Activated CD4-positive, CD25-positive, alpha-beta regulatory T cell treated with anti-CD3 and anti-CD28 coated beads, Interleukin-2, amount 50 U/mL, for 72 hours (primary cell): ENCODE measurements at regions not wholly inside any gene's neighbourhood (a gene's known extent, or its start where the extent isn't known, plus 50 kb on each side); places are given as distances from the start of the nearest gene placed in this dataset.

Experiments
- DNase-seq: peaks from one replicate; pipeline ENCODE4 v3.0.0; 2021

DNA sequence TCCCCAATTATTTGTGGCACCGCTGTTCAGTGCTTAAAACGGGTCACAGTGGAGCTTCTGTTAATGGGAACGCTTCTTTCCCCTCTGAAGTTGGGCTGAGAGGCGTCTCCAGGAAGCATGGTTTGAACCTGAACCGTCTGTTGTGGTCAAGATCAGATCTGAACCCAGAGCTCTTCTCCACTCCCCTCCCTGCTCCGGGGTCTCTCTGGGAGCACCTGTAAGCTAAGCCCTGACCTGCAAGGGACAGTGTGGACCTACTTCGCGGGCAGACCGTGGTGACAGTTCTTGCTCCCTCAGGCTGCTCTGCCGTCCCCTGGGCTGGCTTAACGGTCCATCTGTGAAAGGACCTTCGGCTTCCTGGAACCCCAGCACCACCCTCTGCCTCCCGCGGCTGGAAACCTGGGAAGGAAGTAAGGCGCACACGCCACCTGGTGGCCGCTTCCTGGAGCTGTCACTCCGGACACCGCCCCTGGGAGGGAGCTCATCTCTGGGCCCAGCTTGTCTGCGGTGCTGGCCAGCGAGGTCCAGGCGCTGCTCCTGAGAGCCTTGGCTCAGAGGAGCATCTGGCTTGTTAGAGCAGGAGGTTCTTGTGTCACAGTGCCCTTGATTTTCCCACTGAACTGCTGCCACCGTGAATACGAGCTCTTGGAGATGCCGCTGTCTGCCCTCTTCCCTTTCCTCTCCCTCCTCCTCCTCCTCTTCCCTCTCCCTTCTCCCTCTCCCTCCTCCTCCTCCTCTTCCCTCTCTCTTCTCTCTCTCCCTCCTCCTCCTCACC is 518.5 kb upstream of the EEF2KMT start:
- peak; percentile 33 for DNase-seq

DNA sequence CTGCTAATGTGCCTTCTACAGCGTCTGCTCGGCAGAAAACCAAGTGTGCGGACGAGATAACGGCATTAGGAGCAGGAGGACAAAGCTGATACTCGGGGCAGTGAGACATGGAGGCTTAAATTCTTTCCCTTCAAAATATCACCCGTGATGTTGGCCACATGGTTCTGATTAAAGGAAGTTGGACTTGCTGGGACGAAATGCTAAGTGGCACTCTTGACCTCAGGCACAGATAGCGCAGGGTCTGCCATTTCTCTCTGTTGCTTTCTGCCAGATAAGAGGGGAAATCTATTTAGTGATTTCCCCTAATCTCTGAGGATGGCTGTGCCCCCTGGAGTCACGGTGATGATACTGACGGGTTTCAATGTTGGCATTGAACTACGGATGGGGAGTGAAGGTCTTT is 509.6 kb upstream of the EEF2KMT start:
- no peak for DNase-seq

DNA sequence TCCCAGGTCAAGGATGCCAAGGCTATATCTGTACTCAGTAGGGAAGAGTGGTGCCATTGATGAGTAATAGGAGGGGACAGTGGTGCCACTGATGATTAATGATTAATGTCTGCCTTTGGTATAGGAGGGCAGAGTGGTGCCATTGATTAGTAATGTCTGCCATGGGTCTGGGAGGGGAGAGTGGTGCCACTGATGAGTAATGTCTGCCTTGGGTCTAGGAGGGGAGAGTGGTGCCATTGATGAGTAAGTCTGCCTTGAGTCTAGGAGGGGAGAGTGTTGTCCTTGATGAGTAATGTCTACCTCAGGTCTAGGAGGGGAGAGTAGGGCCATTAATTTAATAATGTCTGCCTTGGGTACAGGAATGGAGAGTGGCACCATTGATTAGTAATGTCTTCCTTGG is 507.8 kb upstream of the EEF2KMT start:
- no peak for DNase-seq

DNA sequence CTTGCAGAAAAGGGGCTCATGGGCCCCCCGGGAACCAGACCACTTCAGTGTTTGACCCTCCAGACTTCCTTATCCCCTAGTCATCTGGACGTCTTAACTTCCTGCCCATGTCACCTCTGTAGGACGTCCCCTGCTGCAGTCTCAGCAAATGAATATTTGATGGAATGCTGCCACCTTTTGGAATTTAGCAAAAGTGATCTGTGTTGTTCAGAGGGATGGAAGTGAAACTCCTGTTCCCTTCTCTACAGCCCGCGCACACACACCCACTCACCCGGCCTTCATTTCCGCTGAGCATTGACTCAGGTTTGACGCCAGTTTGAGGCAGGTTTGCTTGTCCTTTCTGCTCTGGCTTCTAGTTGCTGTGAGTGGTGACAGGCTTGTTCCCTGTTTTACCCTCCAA is 507.2 kb upstream of the EEF2KMT start:
- DNase-seq, result no peak

DNA sequence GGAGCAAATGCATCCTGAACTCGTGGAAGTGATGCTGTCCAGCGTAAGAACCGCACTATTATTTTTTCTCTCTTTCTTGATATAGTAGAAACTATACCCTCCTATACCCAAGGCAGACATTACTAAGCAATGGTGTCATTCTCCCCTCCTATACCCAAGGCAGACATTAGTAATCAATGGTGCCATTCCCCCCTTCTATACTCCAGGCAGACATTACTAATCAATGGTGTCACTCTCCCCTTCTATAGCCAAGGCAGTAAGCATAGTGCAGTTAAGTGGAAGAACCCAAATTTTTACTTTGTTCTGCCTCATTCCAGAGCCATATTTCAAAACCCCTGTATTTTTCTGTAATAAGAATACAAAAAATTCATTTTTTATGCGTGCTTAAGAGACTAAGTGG is 506.2 kb upstream of the EEF2KMT start:
- DNase-seq, result no peak

DNA sequence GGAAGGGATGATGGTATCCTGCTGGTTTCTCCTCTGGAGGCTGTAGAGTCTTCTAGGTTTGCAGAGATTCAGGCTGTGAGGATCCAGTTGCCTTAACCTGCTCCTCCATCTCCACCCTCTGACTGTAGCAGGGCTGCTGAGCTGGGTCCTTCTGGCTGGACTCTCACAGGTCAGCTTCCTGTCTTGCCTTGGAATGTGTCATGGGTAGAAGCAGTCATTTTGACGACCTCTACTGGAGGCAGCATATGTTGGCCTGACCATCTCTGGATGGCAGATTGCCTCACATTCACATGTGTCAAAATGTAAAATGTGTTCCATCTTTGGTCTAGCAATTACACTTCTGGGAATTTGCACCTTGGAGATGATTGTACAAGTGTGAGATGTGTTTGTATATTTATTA is 504.4 kb upstream of the EEF2KMT start:
- no peak for DNase-seq

DNA sequence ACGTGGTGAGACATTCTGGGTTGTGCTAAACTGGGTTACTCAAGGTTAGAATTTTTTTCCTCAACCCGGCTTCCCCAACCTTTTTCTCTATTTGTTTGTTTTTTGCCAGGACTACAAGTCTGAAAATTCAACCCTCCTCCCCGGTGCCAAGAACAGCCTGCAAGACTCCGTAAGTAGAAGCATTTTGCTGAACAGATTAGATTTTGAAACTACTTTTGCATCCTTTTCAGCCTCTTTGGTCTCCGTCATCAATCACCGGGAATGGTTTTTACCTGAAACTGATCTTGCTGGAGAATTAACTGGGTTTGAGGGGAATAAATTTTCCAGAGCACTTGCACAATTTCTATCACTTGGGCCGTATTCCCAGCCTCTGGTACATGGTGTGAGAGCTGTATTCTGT is 501.2 kb upstream of the EEF2KMT start:
- no peak for DNase-seq

DNA sequence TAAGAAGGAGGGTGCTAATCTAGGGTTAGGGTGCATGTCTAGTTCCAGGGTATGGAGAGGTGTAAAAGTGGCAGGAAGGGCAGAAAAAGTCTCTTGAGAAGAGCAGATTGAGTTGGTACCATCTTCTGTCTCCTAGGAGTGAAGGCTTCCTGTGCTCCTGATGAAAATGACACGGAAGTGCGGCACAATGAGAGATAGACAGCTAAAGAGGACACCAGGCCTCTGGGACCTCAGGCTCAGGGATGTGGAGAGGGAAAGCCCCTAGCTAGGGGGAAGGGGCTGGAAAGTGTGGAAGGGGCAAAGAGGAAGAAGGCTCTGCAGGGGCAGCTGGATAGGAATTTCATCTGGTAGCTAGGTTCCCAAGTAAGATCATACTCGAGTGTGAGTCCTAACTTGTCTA is 498.3 kb upstream of the EEF2KMT start:
- no peak for DNase-seq

DNA sequence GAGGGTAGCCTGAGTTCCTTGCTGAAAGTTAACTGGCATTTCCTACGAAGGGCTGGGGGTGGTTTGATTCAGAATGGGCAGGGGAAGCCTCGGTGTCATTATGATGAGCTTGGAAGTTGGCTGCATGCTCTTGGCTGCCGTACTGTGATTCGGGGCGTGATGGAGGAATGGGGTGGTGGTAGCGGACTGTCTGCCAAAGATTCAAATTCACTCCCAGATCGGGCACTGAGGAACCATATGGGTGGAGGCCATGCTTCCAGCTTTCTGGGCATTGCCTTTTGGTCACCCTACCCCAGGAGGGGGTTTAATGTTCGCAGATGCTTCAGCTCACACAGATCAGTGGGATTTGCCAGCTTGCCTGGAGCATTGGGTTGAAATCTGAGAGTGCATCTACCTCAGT is 492.8 kb upstream of the EEF2KMT start:
- no peak for DNase-seq

DNA sequence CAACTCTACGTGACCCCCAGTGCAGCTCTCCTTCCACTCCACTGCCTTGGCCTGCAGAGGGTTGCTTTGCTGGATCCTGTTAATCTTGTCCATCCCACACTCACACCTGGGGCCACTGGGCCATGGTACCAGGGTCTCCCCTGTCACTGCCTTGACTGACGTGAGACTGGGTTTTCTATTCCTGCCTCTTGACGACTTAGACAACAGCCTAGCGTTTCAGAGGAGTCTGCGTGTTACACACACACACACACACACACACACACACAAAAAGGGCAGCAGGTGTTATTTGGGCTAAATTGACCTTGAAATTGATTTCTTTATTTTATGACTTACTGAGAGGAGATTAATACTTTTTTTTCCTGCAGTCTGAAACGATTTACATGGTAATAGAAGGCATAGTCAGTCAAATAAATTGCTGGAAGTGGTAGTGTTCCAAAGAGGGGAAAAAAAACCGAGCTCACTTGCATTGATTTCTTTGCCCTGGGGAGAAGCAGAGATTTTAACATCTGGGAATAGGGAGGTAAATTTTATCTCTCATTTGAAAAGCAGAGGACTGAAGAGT is 492.3 kb upstream of the EEF2KMT start:
- DNase-seq, result no peak

DNA sequence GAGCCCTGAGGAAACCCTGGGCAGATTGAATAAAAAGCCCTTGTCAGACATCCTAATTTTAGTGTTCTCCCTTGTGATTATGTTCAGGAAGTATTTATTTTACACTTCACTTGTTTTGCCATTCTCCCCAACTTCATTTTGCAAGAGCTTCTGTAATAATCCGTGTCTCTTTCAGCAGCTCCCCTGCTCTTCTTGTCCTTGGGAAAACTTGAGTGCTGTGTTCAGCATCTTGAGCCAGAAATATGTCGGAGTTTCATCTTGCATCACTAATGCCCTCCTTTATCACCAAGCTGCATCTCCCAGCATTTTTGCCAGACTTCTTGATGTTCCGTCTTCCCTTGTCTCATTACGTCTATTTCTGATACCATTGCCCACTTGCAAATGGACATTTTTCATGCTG is 486.5 kb upstream of the EEF2KMT start:
- no peak for DNase-seq

DNA sequence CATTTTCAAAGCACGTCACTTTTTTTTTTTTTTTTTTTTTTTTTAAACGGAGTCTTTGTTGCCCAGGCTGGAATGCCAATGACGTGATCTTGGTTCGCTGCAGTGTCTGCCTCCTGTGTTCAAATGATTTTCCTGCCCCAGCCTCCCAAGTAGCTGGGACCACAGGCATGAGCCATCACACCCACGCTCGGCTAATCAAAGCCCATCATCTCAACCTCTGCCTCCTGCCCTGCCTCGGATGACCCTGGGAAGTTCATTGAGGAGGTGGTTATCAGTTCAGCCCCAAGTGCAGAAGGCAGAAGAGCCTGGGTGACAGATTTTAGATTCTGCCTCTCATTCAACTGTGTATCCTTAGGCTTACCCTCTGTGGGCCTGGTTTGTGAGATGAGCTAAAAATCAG is 484.9 kb upstream of the EEF2KMT start:
- no peak for DNase-seq

DNA sequence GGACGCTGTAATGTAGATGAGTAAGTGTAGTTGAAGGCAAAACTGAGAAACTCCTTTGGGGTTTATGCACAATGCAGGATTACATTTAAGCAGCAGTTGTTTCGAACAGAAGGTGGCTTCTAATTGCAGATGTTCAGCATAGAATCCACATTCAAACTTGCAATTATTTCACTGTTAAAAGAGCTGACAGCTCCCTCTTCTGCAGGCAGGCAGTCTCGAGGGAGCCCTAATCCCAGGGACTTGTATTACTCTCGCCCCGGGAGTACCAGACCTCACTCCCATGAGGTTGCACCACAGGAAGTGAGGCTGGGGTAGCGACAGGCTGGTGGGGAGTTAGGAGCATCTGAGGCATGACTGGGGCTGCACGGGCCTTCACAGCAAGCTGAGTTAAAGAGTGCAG is 484.3 kb upstream of the EEF2KMT start:
- no peak for DNase-seq

DNA sequence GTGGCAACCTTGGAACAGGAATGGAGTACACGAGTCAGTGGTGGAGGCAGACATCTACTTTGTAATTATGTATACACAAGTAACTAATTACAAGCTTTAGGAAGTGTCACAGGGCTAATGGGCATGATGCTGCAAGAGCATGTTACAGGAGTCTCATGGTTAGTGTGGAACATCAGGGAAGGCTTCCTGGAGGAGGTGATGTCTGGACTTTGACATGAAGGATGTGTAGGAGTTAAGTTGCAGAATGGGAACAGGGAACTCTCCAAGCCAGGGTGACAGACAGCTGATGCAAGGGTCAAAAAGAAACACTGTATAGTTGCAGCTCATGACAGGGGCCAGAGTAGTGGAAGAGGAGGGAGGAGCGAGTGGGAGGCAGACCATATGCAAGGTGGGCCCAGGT is 483.8 kb upstream of the EEF2KMT start:
- DNase-seq, result no peak

DNA sequence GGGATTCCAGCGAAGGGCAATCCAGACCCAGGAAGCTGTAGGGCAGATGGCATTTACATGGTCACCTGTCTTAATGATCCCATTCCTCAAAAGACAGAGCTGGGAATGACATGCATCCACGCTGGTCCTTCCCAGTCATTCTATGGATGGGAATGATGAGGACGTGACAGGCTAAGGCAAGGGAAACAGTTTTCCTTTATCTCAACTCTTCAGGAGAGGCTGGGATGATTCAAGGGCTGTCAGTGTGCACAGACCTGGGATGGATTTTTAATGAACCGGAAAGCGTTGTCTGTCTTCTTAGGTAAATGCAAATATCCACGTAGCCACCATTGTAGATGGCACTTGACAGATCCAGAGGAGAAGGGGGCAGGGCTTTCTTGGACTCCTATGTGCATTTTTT is 483.2 kb upstream of the EEF2KMT start:
- no peak for DNase-seq

DNA sequence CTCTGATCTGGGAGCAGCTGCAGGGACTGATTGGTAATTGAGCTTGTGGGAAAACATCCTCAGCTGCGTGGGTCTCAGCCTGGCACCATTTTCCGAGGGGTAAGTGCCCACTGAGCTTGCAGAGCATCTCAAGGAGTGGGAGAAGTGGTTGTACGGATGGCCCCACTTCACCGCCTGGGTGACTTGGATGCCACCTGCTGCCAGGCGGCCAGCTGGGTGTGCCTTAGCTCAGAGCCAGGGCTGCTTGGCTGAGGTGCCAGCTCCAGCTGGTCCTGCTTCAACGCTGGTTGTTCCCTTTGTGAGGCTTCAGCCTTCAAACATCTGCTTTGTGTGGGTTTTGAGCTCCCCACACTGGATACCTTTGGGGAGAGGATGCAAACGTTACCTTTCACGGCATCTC is 482.7 kb upstream of the EEF2KMT start:
- DNase-seq, result no peak

DNA sequence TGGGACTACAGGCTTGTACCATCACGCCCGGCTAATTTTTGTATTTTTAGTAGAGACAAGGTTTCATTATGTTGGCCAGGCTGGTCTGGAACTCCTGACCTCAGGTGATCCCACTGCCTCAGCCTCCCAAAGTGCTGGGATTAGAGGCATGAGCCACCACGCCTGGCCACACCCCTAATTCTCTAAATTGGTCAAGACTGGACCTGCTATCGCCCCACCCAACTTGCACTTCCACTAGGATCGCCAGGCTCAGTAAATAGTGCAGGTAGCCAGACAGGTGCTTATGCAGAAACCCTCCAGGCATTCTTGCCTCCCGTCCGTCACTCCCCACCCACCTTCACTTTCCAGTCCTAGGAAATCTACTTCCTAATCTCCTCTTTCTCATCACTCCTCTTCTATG is 481.4 kb upstream of the EEF2KMT start:
- no peak for DNase-seq

DNA sequence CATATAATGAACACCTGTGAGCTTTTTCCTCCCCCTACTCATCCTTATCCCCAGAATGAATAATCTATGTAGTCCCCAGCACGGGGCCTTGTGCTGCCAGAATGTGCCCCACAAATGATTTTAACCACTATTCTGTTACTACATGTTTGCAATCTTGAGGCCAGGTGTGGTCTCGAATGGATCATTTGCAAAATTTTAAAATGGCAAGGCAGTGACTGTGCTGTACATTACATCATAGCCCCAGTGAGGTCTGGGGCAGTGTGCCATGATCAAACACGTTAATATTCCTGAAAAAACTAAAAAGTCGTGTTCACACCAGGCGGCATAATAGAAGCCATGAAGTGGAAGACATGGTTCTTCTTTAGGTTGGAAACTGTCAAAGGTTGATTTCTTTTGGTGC is 479.9 kb upstream of the EEF2KMT start:
- DNase-seq, result no peak

DNA sequence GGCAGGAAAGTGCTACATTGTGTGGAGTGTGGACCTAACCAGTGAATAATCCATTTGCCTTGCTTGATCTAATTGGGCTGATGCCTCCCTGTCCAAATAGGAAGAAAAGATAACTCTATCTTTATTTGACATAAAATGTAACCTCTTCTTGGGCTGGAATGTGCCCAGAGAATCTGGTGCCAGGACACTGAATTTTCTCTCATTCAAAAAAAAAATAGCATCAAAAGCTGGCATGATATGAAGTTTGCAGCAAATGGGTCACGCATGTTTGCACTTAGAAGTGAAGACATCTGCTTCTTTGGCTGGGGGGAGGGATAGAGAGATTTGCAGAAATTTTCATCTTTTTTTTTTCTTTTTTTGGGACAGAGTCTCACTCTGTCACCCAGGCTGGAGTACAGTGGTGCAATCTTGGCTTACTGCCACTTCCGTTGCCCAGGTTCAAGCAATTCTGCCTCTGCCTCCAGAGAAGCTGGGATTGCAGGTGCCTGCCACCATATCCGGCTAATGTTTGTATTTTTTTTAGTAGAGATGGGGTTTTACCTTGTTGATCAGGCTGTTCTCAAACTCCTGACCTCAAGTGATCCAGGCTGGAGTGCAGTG is 478.2 kb upstream of the EEF2KMT start:
- DNase-seq, result no peak

DNA sequence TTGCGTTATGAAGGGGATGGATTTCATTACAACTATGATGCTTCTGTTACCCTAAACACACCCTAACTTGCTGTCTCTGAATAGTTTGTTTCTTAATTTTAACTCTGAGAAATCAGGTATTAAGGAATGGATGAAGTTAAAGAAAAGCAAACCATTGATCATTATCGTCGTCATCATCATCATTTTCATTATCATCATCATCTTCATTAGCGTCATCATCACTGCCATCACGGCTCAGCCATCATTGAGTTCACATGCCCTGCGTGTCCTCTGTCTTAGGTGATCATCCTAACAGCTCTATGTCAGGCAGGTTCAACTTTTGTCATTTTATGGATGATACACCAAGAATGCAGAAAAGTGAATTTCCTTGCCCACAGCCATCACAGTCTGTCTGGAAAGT is 477.5 kb upstream of the EEF2KMT start:
- DNase-seq, result no peak

DNA sequence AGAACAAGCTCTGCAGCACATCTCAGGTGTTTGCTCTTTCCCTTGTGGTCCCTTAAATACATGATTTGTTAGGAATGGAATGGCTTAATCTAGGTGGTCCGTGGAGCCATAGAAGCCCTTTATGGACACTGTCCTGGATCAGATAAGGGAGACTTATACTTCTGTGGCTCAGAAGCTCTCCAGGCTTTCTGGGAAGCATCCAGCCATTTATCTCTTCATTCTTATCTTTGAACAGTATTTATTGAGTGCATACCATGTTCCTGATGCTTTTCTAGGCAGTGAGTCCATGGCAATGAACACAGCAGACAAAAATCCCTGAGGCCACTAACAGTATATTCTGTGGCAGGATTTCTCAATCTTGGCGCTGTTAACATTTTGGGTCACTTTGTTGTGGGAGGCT is 474.5 kb upstream of the EEF2KMT start:
- DNase-seq, result no peak

DNA sequence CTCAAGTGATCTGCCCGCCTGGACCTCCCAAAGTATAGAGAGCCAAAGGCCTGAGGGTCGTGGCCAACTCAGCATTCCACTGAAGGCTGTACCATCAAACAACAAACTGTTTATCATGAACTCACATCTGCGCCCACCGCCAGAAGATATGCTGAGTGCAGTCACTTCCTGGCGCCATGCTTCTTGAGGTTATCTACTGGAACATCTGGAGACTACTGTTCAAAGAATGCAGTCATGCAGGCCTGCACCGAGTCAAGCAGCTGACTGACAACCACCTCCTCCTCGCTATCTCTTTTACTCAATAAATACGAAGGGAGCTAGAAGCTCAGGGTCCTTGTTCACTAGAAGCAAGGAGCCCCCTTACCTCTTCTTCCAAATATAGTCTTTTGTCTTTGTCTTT is 473.9 kb upstream of the EEF2KMT start:
- DNase-seq, result no peak

DNA sequence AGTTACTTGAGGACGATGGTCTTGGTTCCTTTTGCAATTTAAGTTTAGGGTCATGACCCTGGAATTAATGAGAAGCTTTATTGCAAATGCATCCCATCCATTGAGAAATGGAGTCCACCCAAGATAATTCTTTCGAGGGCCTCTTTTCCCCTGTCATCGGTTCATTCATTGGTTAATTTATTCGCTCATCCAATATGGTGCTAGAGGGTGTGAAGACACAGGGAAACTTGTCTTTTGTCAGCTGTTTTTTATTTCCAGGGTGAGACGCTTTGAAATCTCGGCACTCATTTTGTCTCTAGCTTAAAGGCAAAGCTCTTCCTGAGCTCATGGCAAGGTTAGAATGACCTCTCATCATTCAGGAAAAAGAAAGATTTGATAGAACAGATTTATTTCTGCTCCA is 464.2 kb upstream of the EEF2KMT start:
- no peak for DNase-seq

DNA sequence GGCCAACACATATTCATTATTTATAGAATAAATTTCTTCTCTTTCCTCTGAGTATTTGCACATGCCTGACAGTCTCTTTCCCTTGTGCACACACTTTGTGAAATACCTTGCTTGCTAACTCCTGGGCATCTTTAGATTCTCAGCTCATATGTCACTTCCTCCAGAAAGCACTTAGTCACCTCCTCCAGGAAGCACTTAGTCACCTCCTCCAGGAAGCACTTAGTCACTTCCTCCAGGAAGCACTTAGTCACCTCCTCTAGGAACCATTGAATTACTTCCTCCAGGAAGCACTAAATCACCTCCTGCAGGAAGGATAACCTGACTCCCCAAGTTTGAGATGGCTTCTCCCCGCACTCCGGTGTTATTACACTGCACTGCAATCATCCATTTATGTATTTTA is 462.5 kb upstream of the EEF2KMT start:
- DNase-seq, result no peak

DNA sequence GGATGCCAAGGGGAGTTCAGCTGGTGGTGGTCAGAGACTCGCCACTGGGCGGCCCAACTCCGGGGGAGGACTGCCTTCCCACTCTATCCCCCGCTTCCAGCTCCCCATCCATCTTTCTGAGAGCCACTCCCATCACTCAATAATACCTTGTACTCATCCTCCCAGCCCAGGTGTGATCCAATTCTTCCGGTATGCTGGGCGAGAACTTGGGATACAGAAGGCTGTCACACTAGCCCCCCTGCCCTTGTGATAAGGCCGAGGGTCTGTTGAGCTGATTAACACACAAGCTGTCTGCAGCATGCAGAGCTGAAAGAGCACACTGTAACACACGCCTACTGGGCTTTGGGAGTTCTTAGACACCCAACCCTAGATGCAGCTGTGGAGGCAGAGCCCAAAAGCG is 460.4 kb upstream of the EEF2KMT start:
- DNase-seq, result no peak
